OCI-LY3 (cell line): ENCODE measurements at regions not wholly inside any gene's neighbourhood (a gene's known extent, or its start where the extent isn't known, plus 50 kb on each side); places are given as distances from the start of the nearest gene placed in this dataset.

Experiments used
- H2AFZ ChIP-seq: fragments of 200-600, 300-600 bp; shearing (Covaris generic); 2 replicates; pipeline ENCODE4 v1.6.0; 2014; ENCODE audit warnings: antibody characterized with exemption, low read depth, low read length
- H3K27ac ChIP-seq: fragments of 200-600, 300-600 bp; sonication (generic); 2 replicates; pipeline ENCODE4 v1.5.1; 2014; ENCODE audit warnings: mild to moderate bottlenecking, low read length, moderate library complexity, mixed read lengths
- H3K27me3 ChIP-seq: fragments of 200-600, 300-600 bp; sonication (generic); 2 replicates; pipeline ENCODE4 v1.6.1; 2014; ENCODE audit warnings: low read depth, low read length, mixed read lengths
- H3K36me3 ChIP-seq: fragments of 200-600, 300-600 bp; sonication (generic); replicated peaks from 2 replicates; pipeline ENCODE3; 2014; ENCODE audit warnings: low read depth, low read length, mixed read lengths
- H3K4me1 ChIP-seq: fragments of 300-600, 200-600 bp; sonication (generic); 2 replicates; pipeline ENCODE4 v1.6.1; 2014; ENCODE audit warnings: low read length, mixed read lengths
- H3K4me2 ChIP-seq: fragments of 200-600, 300-600 bp; sonication (generic); 2 replicates; pipeline ENCODE4 v1.6.1; 2014; ENCODE audit warnings: low read length, mixed read lengths
- H3K4me3 ChIP-seq: fragments of 300-600, 200-600 bp; sonication (generic); 2 replicates; pipeline ENCODE4 v1.5.1; 2014; ENCODE audit warnings: antibody characterized with exemption, mild to moderate bottlenecking, low read length, moderate library complexity
- H3K79me2 ChIP-seq: fragments of 300-600, 200-600 bp; shearing (Covaris generic); 2 replicates; pipeline ENCODE4 v1.6.1; 2014; ENCODE audit warnings: mild to moderate bottlenecking, low read length, mixed read lengths
- H3K9ac ChIP-seq: fragments of 300-600, 200-600 bp; shearing (Covaris generic); 2 replicates; pipeline ENCODE4 v1.6.0; 2014; ENCODE audit warnings: mild to moderate bottlenecking, low read length, moderate library complexity
- H3K9me3 ChIP-seq: fragments of 200-600, 300-600 bp; shearing (Covaris generic); 2 replicates; pipeline ENCODE4 v1.6.1; 2014; ENCODE audit warnings: low read length, mixed read lengths; ENCODE audit not compliant: insufficient read depth
- H4K20me1 ChIP-seq: fragments of 200-600, 300-600 bp; sonication (generic); 2 replicates; pipeline ENCODE4 v1.6.1; 2016; ENCODE audit warnings: low read length, mixed read lengths; ENCODE audit not compliant: insufficient read depth
- EZH2phosphoT487 ChIP-seq: fragments of 200-600 bp; shearing (Covaris generic); IDR thresholded peaks from 2 replicates; pipeline ENCODE4 v1.6.1; 2018; ENCODE audit warnings: antibody characterized with exemption, mixed run types, low read depth
- TF ChIP-seq, protein P1 (sequence below): fragments of 200-600, 300-600 bp; sonication (generic); IDR thresholded peaks from 2 replicates; pipeline ENCODE4 v1.5.1; 2014; ENCODE audit warnings: antibody characterized with exemption, low read length, low read depth

DNA sequence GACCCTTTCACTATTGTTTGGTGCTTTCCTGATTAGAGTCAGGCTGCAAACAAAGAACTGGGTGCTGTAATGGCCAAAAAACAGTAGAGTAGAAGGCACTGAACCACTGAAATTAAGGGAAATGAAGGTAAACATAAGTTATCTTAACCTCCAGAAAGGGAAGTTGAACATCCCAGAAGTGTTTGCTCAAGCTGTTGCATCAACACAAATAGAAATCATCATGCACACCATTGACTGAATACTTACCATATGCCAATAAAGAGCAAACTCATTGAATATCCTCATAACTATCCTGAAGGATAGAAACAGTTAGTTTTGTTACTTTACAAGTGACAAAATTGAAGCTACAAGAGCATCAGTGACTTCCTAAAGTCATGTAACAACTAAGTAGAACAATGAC lies 477.4 kb upstream of the CHST9 start:
- no peak overlapping the region for H3K9ac ChIP-seq
- peaks cover 31% of the 10 kb centered on the region for H3K4me1 ChIP-seq
- no peaks in the 10 kb centered on the region for H3K36me3 ChIP-seq
- H3K79me2 ChIP-seq: no peaks in the 10 kb centered on the region
- no peak overlapping the region for H2AFZ ChIP-seq
- no peaks in the 10 kb centered on the region for H3K9me3 ChIP-seq
- no peak overlapping the region for H3K4me3 ChIP-seq
- H3K27me3 ChIP-seq: no peaks in the 10 kb centered on the region
- no peaks in the 10 kb centered on the region for H4K20me1 ChIP-seq
- TF ChIP-seq, protein P1, sequence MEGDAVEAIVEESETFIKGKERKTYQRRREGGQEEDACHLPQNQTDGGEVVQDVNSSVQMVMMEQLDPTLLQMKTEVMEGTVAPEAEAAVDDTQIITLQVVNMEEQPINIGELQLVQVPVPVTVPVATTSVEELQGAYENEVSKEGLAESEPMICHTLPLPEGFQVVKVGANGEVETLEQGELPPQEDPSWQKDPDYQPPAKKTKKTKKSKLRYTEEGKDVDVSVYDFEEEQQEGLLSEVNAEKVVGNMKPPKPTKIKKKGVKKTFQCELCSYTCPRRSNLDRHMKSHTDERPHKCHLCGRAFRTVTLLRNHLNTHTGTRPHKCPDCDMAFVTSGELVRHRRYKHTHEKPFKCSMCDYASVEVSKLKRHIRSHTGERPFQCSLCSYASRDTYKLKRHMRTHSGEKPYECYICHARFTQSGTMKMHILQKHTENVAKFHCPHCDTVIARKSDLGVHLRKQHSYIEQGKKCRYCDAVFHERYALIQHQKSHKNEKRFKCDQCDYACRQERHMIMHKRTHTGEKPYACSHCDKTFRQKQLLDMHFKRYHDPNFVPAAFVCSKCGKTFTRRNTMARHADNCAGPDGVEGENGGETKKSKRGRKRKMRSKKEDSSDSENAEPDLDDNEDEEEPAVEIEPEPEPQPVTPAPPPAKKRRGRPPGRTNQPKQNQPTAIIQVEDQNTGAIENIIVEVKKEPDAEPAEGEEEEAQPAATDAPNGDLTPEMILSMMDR: no peak
- no peak for TF ChIP-seq EZH2phosphoT487
- no peak overlapping the region for H3K27ac ChIP-seq
- no peak overlapping the region for H3K4me2 ChIP-seq

DNA sequence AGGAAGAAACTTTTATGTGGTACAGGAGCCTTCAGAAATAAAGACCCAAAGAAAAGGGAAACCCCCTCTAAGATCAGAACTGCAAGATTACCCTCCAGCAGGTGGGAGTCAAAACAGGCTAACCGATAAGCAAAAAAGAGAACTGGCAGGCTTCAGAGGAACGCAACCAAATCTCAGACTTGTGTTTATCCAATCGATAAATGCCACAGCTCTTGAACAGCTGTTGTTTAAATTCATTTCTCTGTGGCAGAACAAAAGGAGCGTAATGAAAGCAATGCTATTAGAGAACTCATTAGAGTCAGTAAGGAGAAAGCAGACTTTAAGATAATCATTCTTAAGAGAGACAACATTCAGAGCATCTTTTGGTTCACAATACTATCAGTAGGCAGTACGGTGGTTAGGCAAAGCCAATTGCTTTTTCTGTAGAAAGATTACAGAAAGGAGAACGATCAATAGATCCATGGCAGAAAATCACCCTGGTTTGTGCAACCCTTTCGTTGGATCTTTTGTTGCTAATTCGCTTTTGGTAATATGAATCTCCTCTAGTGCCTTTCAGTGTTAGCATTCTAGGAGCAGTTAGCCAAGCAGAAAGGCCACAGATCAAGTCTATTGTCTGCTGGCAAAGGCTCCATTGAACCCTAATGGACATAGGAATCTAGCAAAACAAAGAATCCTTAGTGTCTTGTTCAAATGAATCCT lies 476.4 kb upstream of the CHST9 start:
- Histone ChIP-seq H4K20me1 (no peaks in the 10 kb centered on the region), H2AFZ (no peak overlapping the region), H3K79me2 (no peaks in the 10 kb centered on the region), H3K9ac (peak overlapping the region; percentile 14; the same call in 1 of the 2 replicates), H3K4me3 (peak overlapping the region; percentile 45), H3K4me1 (peaks cover 42% of the 10 kb centered on the region), H3K27ac (peak overlapping the region; percentile 10; the same call in 1 of the 2 replicates), H3K9me3 (no peaks in the 10 kb centered on the region), H3K27me3 (no peaks in the 10 kb centered on the region), H3K36me3 (no peaks in the 10 kb centered on the region), H3K4me2 (peak overlapping the region; percentile 68)
- no peak for TF ChIP-seq EZH2phosphoT487
- TF ChIP-seq, protein P1: peak; percentile 28

DNA sequence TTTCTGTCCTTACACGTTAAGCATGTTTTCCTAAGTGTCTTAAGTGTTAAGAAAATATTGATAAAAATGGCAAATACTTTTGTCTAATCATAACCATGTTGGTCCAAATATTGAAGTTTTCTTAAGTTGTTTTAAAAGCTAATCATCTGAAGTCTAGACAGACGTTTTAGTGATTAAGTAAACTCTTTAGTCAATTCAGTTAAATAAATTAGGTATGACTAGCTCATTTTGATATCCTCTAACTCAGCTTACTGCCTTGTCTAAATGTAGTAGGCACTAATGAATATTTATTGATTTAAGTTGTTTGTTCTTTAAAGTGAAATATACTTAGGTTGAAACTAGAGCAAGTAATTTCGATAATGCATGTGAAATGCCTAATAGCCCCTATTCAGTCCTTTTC lies 471.8 kb upstream of the CHST9 start:
- H3K4me1 ChIP-seq: peaks cover 69% of the 10 kb centered on the region
- no peaks in the 10 kb centered on the region for H3K79me2 ChIP-seq
- H3K27me3 ChIP-seq: no peaks in the 10 kb centered on the region
- H3K4me2 ChIP-seq: peak overlapping the region; percentile 62
- no peaks in the 10 kb centered on the region for H3K36me3 ChIP-seq
- TF ChIP-seq, protein P1: no peak
- TF ChIP-seq EZH2phosphoT487: no peak
- no peaks in the 10 kb centered on the region for H3K9me3 ChIP-seq
- peak overlapping the region; percentile 32 for H3K9ac ChIP-seq
- H3K4me3 ChIP-seq: peak overlapping the region; percentile 50
- H3K27ac ChIP-seq: peak overlapping the region; percentile 56
- no peaks in the 10 kb centered on the region for H4K20me1 ChIP-seq
- no peak overlapping the region for H2AFZ ChIP-seq

DNA sequence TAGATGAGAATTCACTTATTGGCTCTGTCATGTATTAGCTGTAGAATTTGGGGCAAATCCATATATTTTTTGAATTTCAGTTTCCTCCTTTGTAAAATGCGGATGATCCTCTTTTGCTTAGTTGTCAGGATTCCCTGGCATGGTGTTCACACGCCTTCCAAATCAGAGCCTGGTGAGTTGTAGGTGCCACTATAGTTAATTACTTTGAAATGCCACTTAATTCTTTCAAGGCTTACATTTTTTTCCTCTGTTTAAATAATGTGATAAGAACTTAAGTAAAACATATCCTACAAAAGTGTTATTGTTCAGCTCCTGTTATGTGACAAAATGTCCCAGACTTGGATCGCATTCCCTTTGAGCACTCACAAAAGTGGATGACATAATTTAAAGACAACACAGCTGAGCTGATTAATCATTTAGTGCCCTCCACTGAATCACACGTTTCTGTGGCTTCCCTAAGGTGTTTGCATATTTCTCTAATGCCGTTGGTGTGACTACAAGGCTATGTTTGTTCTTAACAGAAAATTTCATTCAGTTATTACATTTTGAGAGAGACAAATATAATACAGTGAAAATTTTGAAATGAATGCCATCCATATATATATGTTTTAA lies 471.2 kb upstream of the CHST9 start:
- Histone ChIP-seq H3K4me3 (peak overlapping the region; percentile 50), H3K9me3 (no peaks in the 10 kb centered on the region), H3K4me1 (peaks cover 65% of the 10 kb centered on the region), H3K9ac (peak overlapping the region; percentile 32), H3K27me3 (no peaks in the 10 kb centered on the region), H3K79me2 (no peaks in the 10 kb centered on the region), H3K27ac (peak overlapping the region; percentile 56), H2AFZ (no peak overlapping the region), H3K36me3 (no peaks in the 10 kb centered on the region), H4K20me1 (no peaks in the 10 kb centered on the region), H3K4me2 (peak overlapping the region; percentile 62)
- TF ChIP-seq EZH2phosphoT487: no peak
- TF ChIP-seq, protein P1: no peak
